Endometrial microvascular endothelial cells (primary cell): ENCODE measurements at regions not wholly inside any gene's neighbourhood (a gene's known extent, or its start where the extent isn't known, plus 50 kb on each side); places are given as distances from the start of the nearest gene placed in this dataset.

Experiments
- in situ Hi-C: cut with HindIII; loops from 2 replicates; pipeline ENCODE4 v1.10.0; 2017; ENCODE audit warnings: low sequenced_read_pairs, low pct_unique_long_range_greater_than_20kb; ENCODE audit errors: inconsistent ontology term

DNA sequence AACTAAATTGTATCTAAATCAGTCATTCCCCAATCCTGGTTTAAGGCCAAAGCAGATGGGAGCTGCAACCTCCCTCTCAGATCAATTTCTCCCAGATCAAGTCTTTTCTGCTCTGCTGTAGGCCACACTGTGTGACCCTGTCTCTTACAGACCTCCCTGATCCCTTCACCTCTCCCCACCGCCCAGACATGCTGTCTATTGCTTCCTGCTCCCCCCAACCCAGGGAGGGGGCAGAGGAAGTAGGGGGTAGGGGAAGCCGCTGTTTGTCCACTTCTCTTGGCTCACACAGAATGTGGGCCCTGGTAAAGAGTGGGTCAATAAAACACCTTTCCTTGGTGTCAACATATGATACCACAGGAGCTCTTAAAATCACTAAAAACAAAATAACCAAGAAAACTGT is 226.3 kb downstream of the ENC1 start:
- in situ Hi-C loops = loop anchor here (25.0 kb wide), 1 partner anchor 173 kb away; no protein-coding TSS in a partner anchor

DNA sequence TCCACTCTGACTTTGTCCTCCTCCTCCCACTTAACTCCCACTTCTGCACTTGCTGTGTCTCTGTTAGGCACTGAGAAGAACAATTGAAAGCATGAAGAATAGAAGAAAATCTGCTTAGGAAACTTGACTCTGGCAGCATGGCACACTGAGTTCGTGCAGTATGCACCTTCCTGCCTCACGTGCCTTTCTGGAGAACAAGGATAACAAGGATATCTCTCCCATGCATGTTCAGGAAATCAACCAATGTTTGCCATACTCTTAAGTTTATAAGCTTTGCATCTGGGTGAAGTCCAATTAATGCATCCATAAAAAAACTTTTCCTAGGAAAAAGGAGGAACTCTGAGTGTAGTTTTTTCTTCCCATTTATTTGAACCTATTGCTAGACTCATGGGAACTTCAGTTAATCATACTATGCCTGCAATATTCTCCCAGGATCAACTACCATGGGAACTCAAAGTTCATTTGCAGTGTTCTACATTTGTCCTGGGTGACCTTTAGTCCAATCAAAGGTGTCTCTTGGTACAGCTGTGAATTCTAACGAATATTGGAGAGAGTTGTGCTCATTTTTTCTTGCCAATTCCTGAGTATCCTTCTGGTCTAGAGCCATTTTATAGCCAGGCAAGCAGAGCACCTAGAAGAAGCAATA is 227.0 kb downstream of the ENC1 start:
- in situ Hi-C loops = loop anchor here (25.0 kb wide), 1 partner anchor 174 kb away; no protein-coding TSS in a partner anchor

DNA sequence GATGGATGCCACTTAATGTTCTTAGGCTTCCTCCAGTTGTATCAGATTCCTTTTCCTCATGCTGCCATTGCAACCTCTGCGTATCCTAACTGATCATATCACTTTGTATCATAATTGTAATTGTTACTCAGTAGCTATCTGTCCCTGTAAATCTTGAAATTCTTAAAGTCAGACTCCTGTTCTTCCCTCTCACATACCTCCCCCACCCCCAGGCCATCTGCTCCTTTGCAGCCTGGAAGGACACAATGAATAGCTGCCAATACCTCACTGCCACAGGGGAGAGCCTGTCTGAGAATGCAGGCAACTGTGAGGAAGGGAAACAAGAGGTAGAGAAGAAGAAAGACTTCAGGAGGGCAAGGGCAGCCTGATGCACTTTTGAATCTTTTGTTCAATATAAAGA is 228.5 kb downstream of the ENC1 start:
- in situ Hi-C loops = loop anchor here (25.0 kb wide), 1 partner anchor 175 kb away; no protein-coding TSS in a partner anchor

DNA sequence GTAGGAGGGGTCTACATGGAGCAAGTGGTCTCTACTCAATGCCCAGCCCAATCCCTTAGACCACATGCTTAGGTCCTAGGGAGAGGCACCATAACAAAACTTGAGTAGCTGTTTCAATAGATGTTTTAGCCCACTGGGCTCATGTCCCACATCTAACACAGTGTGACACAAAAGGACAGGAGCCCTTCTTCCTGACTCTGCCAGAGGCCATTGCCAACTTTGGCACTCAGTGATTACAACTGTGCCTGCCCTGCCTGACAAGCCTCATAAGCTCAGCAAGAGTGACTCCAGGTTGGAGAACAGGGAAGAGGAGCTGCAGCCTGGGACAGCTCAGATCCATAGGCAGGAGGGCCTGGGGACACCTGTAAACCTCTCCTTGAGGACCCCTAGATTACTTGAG is 230.8 kb downstream of the ENC1 start:
- in situ Hi-C loops = loop anchor here (25.0 kb wide), 1 partner anchor 178 kb away; no protein-coding TSS in a partner anchor

DNA sequence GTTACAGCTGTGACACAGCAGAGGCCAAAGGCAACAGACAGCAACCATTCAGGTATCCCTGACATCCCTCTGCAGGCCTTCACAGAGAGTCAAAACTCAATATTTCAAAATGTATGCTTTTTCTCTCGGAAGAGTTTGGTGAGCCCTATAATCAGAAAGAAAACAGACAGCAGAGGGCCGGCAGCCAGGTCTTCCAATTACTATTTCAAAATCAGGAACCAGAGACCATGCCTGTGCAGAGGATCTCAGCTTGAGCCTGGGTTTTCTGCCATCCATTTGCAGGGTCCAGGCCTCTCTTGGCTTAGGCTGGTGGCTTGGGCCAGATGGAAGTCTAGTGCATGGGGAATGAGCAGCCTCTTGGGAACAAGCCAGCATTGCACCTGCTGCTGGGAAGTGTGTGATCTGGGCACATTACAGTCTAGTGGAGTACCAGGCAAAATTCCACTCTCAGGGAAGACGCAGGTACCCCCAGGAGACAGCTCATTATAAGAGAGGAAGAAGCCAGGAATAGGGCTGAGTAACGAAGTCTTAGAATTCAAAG is 231.3 kb downstream of the ENC1 start:
- in situ Hi-C loops = loop anchor here (25.0 kb wide), 1 partner anchor 178 kb away; no protein-coding TSS in a partner anchor

DNA sequence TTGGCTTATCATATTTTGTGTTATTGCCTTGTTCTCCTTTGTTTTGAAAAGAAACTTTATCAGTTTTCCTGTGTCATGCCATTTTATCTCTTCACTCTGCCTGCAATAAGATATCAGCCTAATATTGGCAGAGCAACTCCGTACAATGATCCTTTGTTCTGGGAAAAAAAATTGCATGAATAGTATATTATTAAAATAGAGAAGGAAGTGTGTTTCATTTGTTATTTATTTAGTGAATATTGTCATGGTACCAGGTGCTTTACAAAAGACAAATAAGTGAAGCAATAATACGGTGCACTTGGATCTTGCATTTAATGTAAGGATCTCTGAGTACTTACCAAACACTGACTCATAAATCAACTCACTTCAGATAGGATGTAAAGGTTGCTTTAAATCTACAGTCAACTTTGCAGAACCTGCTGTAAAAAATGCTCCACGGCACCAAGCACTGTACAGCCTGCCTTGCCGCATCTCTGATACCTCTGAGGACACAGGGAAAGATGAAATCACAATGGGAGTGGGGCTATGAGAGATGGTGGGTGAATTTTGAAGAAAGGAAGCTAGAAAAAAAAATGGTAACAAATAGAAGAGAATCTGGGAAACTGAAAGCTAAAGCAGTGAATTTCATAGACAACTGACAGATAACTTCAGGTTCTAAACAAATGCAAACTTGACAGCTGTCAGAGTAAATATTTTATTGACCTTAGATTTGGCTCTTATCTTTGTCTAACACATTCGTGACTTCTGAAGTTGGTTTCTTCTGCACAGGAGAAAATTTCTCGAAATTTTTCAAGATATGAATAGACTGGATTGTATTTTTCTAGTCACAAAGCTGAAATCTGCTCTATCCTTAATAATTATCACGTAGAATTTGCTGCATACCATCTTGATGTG is 232.1 kb downstream of the ENC1 start:
- in situ Hi-C loops = loop anchor here (25.0 kb wide), 1 partner anchor 179 kb away; no protein-coding TSS in a partner anchor

DNA sequence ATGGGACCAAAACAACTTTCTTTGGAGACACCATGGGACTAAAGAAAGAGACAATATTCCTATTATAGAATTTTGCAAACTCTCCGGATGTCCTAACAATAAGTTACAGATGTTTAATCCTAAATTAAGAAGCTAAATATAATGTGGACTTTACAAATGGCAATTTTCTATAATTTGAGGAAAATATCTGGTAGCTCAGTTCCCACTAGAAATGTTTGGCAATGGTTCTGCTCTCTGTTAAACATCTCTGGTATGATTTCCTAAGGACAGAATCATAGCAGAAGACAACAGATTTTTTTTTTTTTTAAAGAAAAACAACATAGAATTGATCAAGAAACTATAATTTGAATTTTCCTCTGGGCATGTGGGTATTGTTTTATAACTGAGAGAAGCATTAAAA is 232.8 kb downstream of the ENC1 start:
- in situ Hi-C loops = loop anchor here (25.0 kb wide), 1 partner anchor 180 kb away; no protein-coding TSS in a partner anchor

DNA sequence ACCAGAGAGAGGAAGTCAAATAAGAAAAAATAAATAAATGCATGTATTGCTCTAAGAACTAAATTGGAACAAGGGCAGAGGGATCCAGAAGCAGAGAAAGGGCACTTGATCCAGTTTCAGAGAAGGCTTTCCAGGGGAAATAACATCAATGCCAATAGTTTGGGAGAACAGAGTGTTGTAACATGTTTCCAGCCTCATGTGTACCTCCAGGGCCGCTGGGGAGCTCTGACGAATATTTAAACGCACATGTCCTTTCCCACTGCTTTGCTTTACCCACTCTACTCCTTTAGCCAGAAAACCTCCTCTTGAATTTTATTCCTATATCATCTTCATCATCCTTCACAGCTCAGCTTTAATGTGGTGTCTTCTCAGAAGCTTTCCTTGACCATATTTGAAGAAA is 233.7 kb downstream of the ENC1 start:
- in situ Hi-C loops = loop anchor here (25.0 kb wide), 1 partner anchor 180 kb away; no protein-coding TSS in a partner anchor

DNA sequence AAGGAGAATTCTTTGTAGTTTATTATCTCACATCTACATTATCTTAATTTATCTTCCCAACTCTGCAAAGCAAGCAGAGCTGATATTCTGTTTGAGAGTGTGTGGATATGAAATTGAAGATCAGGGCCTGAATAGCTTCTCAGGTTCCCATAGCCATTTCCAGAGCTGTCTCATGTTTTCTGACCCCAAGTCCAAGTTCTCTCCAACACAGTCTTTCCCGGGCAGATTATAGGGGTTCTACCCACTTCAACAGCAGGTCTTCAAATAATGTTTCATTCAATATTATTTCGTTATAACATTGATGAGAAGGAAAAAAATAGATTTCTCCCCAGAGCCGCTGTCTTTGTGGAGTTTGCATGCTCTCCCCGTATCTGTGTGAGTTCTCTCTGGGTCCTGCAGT is 234.9 kb downstream of the ENC1 start:
- in situ Hi-C loops = loop anchor here (25.0 kb wide), 1 partner anchor 182 kb away; no protein-coding TSS in a partner anchor

DNA sequence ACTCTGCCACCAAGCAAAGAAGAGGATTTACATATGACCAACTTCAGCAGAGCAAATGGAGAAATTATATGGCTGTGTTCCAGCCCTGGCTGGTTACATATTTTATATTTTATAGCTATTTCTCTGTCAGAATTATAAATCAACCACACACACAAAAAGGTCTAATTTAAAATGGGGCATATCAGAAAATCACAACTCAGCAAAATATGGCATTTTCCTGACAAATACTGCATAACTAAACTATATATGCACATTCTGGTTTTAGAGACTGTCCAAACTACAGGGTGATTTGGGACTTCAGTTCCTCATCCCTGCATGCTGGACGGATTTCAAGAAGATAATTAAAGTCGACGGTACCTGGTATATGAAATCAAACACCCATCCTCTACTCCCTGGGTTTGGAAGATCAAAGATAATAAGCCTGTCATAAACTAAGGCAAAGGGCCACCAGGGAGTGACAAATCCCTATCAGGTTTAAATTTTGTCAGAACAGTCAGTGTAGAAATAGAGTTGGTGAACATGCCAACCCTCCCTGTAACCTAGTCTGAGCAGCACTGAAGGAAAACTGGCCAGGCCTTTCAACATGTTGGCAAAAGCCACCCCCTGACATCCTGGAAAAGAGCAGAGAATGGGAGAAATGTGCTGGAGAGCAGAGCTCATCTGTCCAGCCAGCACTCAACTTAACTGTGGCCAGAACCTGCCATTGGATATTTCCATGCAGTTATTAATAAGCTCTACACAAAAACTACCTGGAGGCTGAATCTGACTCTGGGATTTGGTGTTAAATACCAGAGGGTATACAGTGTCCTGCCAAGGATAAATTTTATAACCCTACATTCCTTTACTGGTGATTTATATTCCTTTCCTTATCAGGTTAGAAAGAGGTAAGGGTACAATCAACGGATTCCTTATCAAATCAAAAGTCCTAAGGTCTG is 235.7 kb downstream of the ENC1 start:
- in situ Hi-C loops = loop anchor here (25.0 kb wide), 1 partner anchor 182 kb away; no protein-coding TSS in a partner anchor

DNA sequence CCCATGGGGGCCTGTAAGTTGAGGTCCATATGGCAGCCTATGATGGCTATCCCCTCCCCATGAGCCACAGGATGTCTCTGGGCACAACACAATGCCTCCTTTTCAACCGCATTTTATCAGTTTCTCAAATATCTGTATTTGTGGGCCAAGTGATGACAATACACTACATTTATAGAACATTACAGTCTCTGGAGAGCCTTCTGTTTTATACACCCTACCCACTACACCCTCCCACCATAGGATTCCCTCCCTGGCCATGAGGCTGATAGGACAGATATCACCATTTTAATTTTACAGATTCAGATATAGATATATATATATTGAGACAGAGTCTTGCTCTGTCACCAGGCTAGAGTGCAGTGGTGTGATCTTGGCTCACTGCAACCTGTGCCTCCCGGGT is 236.8 kb downstream of the ENC1 start:
- in situ Hi-C loops = loop anchor here (25.0 kb wide), 1 partner anchor 184 kb away; no protein-coding TSS in a partner anchor

DNA sequence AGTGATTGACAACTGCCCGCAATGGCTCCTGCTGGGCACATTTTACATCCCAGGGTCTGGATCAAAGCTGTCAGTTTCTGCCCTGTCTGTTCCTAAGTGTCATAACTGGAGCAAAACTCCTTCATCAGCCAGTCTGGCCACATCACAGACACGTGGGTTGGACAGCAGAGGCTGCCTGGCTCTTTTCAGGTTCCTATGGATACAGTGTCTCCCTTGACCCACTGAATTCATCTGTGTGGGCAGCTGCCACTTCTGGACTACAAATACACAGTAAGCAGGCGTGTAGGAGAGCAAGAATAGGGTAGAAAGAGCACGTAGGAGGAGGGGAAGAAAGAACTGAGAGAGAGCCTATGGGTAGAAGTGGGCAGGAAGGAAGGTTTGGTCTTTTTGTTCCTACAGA is 238.0 kb downstream of the ENC1 start:
- in situ Hi-C loops = loop anchor here (25.0 kb wide), 1 partner anchor 185 kb away; no protein-coding TSS in a partner anchor

DNA sequence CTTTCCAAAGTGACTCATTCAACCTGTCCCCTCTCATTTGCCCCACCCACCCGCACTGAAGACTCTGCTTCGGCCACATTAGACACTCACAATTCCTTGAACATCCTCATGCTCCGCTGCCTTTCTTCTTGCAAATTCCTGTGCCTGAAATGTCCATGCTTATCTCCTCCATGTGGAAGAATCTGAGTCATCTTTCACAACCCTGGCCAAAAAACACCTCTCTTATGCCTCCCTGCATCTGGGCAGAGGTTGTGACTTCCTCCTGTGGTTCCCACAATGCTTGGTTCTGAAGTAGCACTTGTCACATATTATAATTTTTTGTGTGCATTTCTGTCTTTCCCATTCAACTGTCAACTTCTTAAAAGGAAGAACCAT is 238.6 kb downstream of the ENC1 start:
- in situ Hi-C loops = loop anchor here (25.0 kb wide), 1 partner anchor 185 kb away; no protein-coding TSS in a partner anchor

DNA sequence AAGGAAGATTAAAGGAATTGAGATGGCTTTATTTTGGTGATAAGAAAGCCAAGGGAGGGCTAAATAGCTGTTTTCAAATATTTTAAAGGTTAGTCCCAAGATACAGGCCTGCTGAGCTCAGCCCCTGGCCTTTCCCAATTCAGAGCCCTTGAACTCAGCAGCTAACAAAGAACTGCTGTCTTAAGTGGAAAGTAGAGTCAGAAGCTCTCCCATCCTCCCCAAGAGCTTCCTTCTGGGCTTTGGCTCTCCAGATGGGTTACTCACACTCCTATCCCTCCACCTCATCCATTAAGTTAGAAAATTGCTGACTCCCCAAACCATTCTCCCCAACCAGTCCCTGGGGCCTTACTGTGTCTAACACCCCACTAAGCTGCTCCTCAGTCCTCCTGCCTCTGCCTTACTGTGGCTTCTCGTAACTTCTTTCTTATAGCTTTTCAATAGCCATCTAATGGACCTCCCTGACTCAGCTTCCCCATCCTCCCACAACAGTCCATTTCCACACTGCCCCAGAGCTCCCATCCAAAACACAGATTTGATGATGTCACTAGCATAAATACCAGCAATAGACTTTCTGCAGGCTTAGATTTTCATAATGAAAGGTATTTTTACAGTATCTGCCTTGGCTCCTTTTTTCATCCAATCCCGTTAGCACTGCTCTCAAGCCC is 239.1 kb downstream of the ENC1 start:
- in situ Hi-C loops = loop anchor here (25.0 kb wide), 1 partner anchor 186 kb away; no protein-coding TSS in a partner anchor

DNA sequence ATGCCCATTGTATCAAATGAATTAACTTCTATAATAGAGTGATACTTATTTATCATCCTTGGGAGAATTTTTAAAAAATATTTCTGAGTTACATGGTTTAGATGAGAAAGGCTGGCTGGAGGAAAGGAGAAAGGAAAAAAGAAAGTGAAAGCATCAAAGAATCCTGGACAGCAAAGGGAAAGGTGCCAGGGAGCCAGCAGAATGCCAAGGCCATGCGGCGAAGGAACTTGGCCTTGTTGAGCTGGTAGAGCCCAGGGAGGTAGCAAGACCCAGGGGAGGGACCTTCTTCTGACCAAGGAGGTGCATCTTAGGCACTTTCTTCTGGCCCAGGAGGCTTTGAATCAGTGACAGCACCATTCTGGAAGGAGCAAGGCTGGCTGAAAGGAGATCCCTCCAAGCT is 240.5 kb downstream of the ENC1 start:
- in situ Hi-C loops = loop anchor here (25.0 kb wide), 1 partner anchor 187 kb away; no protein-coding TSS in a partner anchor

DNA sequence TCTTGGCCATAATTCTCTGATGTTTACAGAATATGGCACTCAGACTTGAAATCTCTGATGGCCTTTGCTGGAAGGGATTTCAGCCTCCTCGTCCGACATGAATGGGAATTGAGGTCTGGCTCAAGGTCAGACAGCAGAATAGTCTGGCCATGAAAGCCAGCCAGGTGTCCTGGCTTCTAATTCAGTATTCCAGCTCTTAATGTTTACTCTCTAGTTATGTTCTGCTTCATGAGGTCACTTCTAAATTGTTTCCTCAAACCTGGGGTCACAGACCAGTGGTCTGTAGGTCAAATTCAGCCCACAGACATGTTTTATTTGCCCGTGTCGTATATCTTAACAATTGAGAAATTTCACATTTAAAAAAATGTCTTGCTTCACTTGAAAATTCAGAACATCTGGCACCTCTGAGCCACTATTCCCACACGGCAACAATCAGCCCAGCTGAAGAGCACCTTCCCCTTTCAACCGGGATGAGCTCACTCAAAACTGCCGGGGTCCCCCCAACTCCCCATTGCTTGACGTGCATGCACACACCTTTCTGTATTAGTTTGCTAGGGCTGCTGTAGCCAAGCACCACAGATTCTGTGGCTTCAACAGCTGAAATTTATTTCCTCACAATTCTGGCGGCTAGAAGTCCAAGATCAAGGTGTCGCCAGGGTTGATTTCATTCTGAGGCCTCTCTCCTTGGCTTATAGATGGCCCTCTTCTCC is 243.5 kb downstream of the ENC1 start:
- in situ Hi-C loops = no loop called here
